ENCODE measurements at regions not wholly inside any gene's neighbourhood (a gene's known extent, or its start where the extent isn't known, plus 50 kb on each side); places are given as distances from the start of the nearest gene placed in this dataset.
"Not testable (repeated sequence)": the region's sequence is repeated elsewhere in the genome, so short reads cannot be mapped to it uniquely, and the experiment has no call there.

- DNase-seq = no peak
Observed at GRCh38 chr3:5489536-5489935, 302.0 kb downstream of the EDEM1 start.

GRCh38 chr3:5494905-5495519 lies 307.5 kb downstream of the EDEM1 start:
- no peak for DNase-seq

- no peak for DNase-seq
Observed at GRCh38 chr3:5497497-5497896, 310.0 kb downstream of the EDEM1 start.

- no peak for DNase-seq
Observed at GRCh38 chr3:5498981-5499380, 311.5 kb downstream of the EDEM1 start.

GRCh38 chr3:5499404-5499803 lies 311.9 kb downstream of the EDEM1 start:
- DNase-seq = no peak

GRCh38 chr3:5503136-5503535 lies 315.6 kb downstream of the EDEM1 start:
- DNase-seq = no peak

- DNase-seq = no peak
Observed at GRCh38 chr3:5504135-5504534, 316.6 kb downstream of the EDEM1 start.

GRCh38 chr3:5505163-5505562 lies 317.7 kb downstream of the EDEM1 start:
- no peak for DNase-seq

- DNase-seq = no peak
Observed at GRCh38 chr3:5505997-5506396, 318.5 kb downstream of the EDEM1 start.

- DNase-seq = not testable (repeated sequence)
Observed at GRCh38 chr3:5508860-5509259, 321.4 kb downstream of the EDEM1 start.

- no peak for DNase-seq
Observed at GRCh38 chr3:5510300-5510699, 322.8 kb downstream of the EDEM1 start.

- no peak for DNase-seq
Observed at GRCh38 chr3:5517921-5518320, 330.4 kb downstream of the EDEM1 start.

GRCh38 chr3:5520237-5520636 lies 332.7 kb downstream of the EDEM1 start:
- DNase-seq = no peak

GRCh38 chr3:5523125-5523524 lies 335.6 kb downstream of the EDEM1 start:
- no peak for DNase-seq

GRCh38 chr3:5531039-5531438 lies 343.5 kb downstream of the EDEM1 start:
- DNase-seq = no peak

GRCh38 chr3:5531741-5532290 lies 344.3 kb downstream of the EDEM1 start:
- no peak for DNase-seq

- DNase-seq = no peak
Observed at GRCh38 chr3:5540532-5540931, 353.0 kb downstream of the EDEM1 start.

GRCh38 chr3:5542472-5542871 lies 355.0 kb downstream of the EDEM1 start:
- DNase-seq = no peak

GRCh38 chr3:5543047-5543446 lies 355.5 kb downstream of the EDEM1 start:
- no peak for DNase-seq

- no peak for DNase-seq
Observed at GRCh38 chr3:5545719-5546118, 358.2 kb downstream of the EDEM1 start.

- no peak for DNase-seq
Observed at GRCh38 chr3:5553203-5553602, 365.7 kb downstream of the EDEM1 start.

- DNase-seq = no peak
Observed at GRCh38 chr3:5554245-5554747, 366.8 kb downstream of the EDEM1 start.

- DNase-seq = no peak
Observed at GRCh38 chr3:5560199-5560598, 372.7 kb downstream of the EDEM1 start.

GRCh38 chr3:5563537-5564277 lies 376.2 kb downstream of the EDEM1 start:
- DNase-seq = no peak

Measured in NCI-H510A (cell line).